Adipocyte (in vitro differentiated cells): ENCODE measurements at regions not wholly inside any gene's neighbourhood (a gene's known extent, or its start where the extent isn't known, plus 50 kb on each side); places are given as distances from the start of the nearest gene placed in this dataset.

Experiments used
- DNase-seq: peaks from one replicate; pipeline ENCODE4 v3.0.0-alpha.2; 2015; ENCODE audit warnings: low read depth
- H3K27me3 ChIP-seq: replicated peaks from 2 replicates; pipeline ENCODE4 v1.7.0; 2013; ENCODE audit warnings: mild to moderate bottlenecking, low read length, moderate library complexity; ENCODE audit not compliant: control insufficient read depth, insufficient read depth
- H3K36me3 ChIP-seq: 2 replicates; pipeline ENCODE4 v1.7.0; 2013; ENCODE audit warnings: low read length, mild to moderate bottlenecking, moderate library complexity; ENCODE audit not compliant: control insufficient read depth, insufficient read depth, severe bottlenecking
- H3K4me1 ChIP-seq: 2 replicates; pipeline ENCODE4 v1.7.0; 2013; ENCODE audit warnings: mild to moderate bottlenecking, low read length, moderate library complexity; ENCODE audit not compliant: control insufficient read depth, insufficient read depth
- H3K4me3 ChIP-seq: 2 replicates; pipeline ENCODE4 v1.7.0; 2013; ENCODE audit warnings: mild to moderate bottlenecking, low read length, moderate library complexity
- H3K9ac ChIP-seq: 2 replicates; pipeline ENCODE4 v1.7.0; 2013; ENCODE audit warnings: mild to moderate bottlenecking, low read length, moderate library complexity
- H3K9me3 ChIP-seq: 2 replicates; pipeline ENCODE4 v1.7.0; 2013; ENCODE audit warnings: mild to moderate bottlenecking, low read length, moderate library complexity; ENCODE audit not compliant: control insufficient read depth

GRCh38 chr2:129708221-129708967, 271.1 kb upstream of the RAB6C start:
- Histone ChIP-seq H3K36me3 (no peaks in the 10 kb centered on the region), H3K4me1 (peaks cover 12% of the 10 kb centered on the region), H3K9ac (no peak overlapping the region), H3K4me3 (no peak overlapping the region), H3K9me3 (no peaks in the 10 kb centered on the region), H3K27me3 (no peaks in the 10 kb centered on the region)
- no peak for DNase-seq

- H3K4me3 ChIP-seq = no peak overlapping the region
- no peak overlapping the region for H3K9ac ChIP-seq
- DNase-seq = no peak
- H3K9me3 ChIP-seq = no peaks in the 10 kb centered on the region
- H3K36me3 ChIP-seq = no peaks in the 10 kb centered on the region
- peaks cover 19% of the 10 kb centered on the region for H3K4me1 ChIP-seq
- H3K27me3 ChIP-seq = no peaks in the 10 kb centered on the region
Observed at GRCh38 chr2:129709001-129709955, 270.2 kb upstream of the RAB6C start.

GRCh38 chr2:129709956-129710598, 269.4 kb upstream of the RAB6C start:
- no peaks in the 10 kb centered on the region for H3K36me3 ChIP-seq
- no peak for DNase-seq
- no peak overlapping the region for H3K4me3 ChIP-seq
- H3K9ac ChIP-seq = no peak overlapping the region
- H3K4me1 ChIP-seq = peaks cover 21% of the 10 kb centered on the region
- no peaks in the 10 kb centered on the region for H3K27me3 ChIP-seq
- H3K9me3 ChIP-seq = no peaks in the 10 kb centered on the region

GRCh38 chr2:129710670-129711495, 268.6 kb upstream of the RAB6C start:
- H3K27me3 ChIP-seq = no peaks in the 10 kb centered on the region
- no peaks in the 10 kb centered on the region for H3K9me3 ChIP-seq
- peaks cover 21% of the 10 kb centered on the region for H3K4me1 ChIP-seq
- H3K4me3 ChIP-seq = no peak overlapping the region
- H3K9ac ChIP-seq = no peak overlapping the region
- H3K36me3 ChIP-seq = no peaks in the 10 kb centered on the region
- DNase-seq = no peak

GRCh38 chr2:129711816-129712675, 267.4 kb upstream of the RAB6C start:
- no peak for DNase-seq
- H3K4me3 ChIP-seq = no peak overlapping the region
- peaks cover 21% of the 10 kb centered on the region for H3K4me1 ChIP-seq
- H3K36me3 ChIP-seq = no peaks in the 10 kb centered on the region
- no peaks in the 10 kb centered on the region for H3K9me3 ChIP-seq
- H3K9ac ChIP-seq = no peak overlapping the region
- peaks cover 7% of the 10 kb centered on the region for H3K27me3 ChIP-seq

GRCh38 chr2:129712676-129712985, 266.8 kb upstream of the RAB6C start:
- DNase-seq = no peak
- Histone ChIP-seq H3K9me3 (no peaks in the 10 kb centered on the region), H3K27me3 (peaks cover 13% of the 10 kb centered on the region)

DNA sequence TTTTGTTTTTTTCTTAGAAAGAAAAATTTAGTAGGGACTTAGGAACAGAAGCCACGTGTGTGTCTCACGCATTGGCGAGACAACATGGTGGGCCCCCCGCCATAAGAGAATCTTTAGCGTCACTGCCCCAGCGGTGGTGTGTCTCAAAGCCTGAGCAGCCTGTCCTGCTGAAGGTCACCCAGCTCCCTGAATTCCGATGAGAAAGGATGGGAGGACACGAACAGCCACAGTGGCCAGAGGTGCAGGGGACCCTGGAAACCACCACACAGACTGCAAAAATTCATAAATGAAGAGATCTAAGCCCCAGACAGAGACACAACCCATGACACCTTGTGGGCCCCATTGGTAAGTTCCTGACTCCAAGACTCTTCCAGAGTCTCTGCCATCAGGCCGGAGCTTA, 266.1 kb upstream of the RAB6C start:
- Histone ChIP-seq H3K4me1 (peaks cover 21% of the 10 kb centered on the region), H3K27me3 (peaks cover 17% of the 10 kb centered on the region), H3K36me3 (no peaks in the 10 kb centered on the region), H3K9ac (no peak overlapping the region), H3K4me3 (no peak overlapping the region), H3K9me3 (no peaks in the 10 kb centered on the region)
- DNase-seq = no peak

More at GRCh38 chr2:129712676-129712985, 266.8 kb upstream of the RAB6C start:
- Histone ChIP-seq H3K4me3 (no peak overlapping the region), H3K36me3 (no peaks in the 10 kb centered on the region), H3K4me1 (peaks cover 21% of the 10 kb centered on the region), H3K9ac (no peak overlapping the region)

GRCh38 chr2:129716781-129717559, 262.5 kb upstream of the RAB6C start:
- peaks cover 23% of the 10 kb centered on the region for H3K27me3 ChIP-seq
- no peaks in the 10 kb centered on the region for H3K36me3 ChIP-seq
- H3K9me3 ChIP-seq = no peaks in the 10 kb centered on the region
- no peak overlapping the region for H3K9ac ChIP-seq
- H3K4me3 ChIP-seq = no peak overlapping the region
- no peak for DNase-seq
- peaks cover 15% of the 10 kb centered on the region for H3K4me1 ChIP-seq

DNA sequence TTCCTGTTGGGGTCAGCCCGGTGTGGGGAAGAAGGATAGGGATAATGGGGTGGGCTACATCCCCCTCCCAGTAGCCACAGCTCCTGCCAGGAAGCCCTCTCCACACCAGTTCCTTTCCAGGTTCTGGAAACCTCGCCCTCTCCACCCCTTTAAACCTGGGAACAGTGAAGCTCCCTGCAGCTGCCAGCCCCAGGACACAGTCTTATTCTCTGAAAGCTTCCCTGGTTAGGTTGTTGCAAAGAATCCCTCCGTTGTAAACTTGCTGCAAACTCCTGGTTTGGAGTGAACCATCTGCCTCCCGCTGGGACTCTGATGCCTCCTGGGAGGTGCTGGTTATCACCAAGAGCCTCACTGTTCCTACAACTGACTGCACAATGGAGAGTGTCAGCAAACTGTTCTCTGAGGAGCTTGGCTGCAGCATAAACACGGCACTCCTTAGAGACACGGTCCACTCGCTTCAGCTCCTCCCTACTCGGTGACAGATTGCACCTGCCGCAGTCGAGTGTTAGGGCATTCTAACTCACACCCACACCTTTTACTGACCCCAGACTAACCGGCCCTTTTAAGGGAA, 261.8 kb upstream of the RAB6C start:
- Histone ChIP-seq H3K4me1 (peaks cover 9% of the 10 kb centered on the region), H3K27me3 (peaks cover 23% of the 10 kb centered on the region), H3K9ac (no peak overlapping the region), H3K4me3 (no peak overlapping the region), H3K9me3 (no peaks in the 10 kb centered on the region), H3K36me3 (no peaks in the 10 kb centered on the region)
- DNase-seq = no peak
